ENCODE measurements at regions not wholly inside any gene's neighbourhood (a gene's known extent, or its start where the extent isn't known, plus 50 kb on each side); places are given as distances from the start of the nearest gene placed in this dataset.

GRCh38 chr4:12242354-12242753, 813.7 kb upstream of the HS3ST1 start:
- DNase-seq (ENCODE audit: extremely low read depth, low read depth) = no peak

GRCh38 chr4:12239897-12240636, 811.4 kb upstream of the HS3ST1 start:
- DNase-seq (ENCODE audit: extremely low read depth, low read depth) = no peak

GRCh38 chr4:12231098-12231497, 802.4 kb upstream of the HS3ST1 start:
- DNase-seq (ENCODE audit: extremely low read depth, low read depth) = no peak

DNA sequence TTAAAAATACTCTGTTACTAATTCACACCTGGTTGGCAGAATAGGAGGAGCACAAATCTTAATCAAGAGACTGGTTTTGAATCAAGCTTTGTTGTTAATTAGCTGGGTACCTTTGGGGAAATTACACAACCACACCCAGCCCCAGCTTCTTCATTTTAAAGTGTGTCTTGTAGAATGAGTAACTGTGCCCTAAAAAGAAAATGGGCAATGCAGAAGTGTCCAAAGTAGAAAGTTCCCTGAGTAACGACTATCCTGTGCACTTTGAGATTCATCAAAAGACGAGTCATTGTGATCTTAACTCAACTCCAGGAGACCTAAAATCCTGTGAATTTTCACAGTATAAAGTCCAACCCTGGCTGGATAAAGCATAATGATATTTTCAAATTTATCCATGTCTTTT, 792.3 kb upstream of the HS3ST1 start:
- no peak for DNase-seq (ENCODE audit: extremely low read depth, low read depth)

DNA sequence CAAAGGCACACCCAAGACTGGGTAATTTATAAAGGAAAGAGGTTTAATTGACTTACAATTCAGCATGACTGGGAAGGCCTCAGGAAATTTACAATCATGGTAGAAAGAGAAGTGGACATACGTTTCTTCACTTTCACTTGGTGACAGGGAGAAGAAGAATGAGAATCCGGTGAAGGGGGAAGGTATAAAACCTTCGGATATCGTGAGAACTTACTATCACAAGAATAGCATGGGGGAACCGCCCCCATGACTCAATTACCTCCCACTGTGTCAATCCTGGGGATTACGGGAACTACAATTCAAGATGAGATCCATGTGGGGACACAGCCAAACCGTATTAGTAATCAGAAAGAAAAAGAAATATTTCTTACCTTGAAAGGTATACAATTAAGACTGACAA, 782.9 kb upstream of the HS3ST1 start:
- DNase-seq (ENCODE audit: extremely low read depth, low read depth) = no peak

- no peak for DNase-seq (ENCODE audit: extremely low read depth, low read depth)
These were observed 778.7 kb upstream of the HS3ST1 start for GRCh38 chr4:12207396-12207795.

- no peak for DNase-seq (ENCODE audit: extremely low read depth, low read depth)
These were observed 777.4 kb upstream of the HS3ST1 start for GRCh38 chr4:12206091-12206490.

GRCh38 chr4:12203945-12204344, 775.3 kb upstream of the HS3ST1 start:
- no peak for DNase-seq (ENCODE audit: extremely low read depth, low read depth)

GRCh38 chr4:12200226-12200625, 771.5 kb upstream of the HS3ST1 start:
- no peak for DNase-seq (ENCODE audit: extremely low read depth, low read depth)

DNA sequence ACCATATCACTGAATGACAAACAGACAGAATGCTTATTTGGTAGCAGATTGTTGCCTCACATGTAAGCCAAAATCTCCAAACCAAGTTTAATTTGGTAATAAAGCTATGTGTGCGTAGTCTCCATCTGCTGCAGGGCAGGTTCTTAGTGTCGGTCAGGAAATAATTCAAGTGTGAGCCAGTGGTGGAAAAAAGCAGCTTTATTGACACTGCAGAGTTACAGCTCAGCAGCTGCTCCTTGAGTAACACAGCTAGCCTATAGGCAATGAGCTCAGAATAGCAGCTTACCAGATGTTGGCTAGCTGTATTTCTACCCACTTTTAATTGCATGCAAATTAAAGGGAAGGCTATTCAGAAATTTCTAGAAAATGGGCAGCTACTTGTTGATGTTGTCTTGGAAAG, 757.8 kb upstream of the HS3ST1 start:
- no peak for DNase-seq (ENCODE audit: extremely low read depth, low read depth)

DNA sequence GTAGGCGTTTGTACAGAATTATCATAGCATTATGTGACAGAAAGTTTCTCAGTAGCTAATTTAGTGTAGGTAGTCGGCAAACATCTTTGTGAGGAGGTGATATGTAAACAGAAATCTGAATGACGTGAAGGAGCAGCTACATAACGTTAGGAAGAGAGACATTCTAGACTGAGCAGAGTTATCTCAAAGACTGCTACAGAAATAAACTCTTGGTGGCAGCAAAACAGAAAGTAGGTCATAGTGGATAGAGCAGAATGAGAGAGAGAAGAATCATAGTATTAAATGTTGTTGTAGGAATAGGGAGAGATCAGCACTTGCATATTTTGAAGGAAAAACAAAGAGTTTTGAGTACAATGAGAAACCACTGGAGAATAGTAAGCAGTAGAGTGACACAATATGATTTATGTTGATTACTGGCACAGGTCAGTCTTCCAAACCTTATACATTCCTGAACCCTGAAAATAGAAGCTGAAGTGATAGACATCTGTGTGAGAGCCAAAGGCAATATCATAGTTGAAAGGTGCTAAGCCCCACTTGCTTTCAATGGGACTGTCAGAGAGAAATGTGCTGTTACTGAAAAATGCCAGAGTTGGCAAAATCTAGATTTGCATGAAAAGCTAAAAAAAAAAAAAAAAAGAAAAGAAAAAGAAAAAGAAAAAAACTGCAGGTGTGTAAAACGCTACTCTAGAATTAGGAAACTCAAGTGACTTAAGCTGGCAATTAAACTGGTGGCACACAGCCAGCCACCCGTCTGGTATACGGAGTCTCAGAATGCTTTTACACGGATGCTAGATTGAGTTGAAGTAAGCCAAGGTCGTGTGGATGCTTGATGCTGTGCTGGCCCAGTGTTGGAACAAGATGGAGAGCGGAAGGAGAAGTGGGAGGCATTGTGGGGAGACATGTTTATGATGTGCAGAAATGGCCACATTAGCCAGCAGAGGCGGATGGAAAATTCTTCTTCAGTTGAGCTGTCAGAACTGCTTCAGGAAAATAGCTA, 750.2 kb upstream of the HS3ST1 start:
- DNase-seq (ENCODE audit: extremely low read depth, low read depth) = no peak

DNA sequence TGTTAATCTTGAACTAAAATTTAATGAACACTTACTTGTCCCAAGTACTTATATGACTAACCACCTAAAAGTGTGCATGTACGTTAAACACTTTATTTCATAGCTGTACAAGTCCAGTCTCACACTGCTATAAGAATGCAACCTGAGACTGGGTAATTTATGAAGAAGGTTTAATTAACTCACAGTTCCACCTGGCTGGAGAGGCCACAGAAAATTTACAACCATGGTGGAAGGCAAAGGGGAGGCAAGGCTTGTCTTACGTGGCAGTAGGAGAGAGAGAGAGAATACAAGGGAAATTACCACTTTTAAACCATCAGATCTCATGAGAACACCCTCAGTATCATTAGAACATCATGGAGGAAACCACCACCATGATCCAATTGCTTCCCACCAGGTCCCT, 748.7 kb upstream of the HS3ST1 start:
- no peak for DNase-seq (ENCODE audit: extremely low read depth, low read depth)

- DNase-seq (ENCODE audit: extremely low read depth, low read depth) = no peak
These were observed 744.8 kb upstream of the HS3ST1 start for GRCh38 chr4:12173496-12173895.

DNA sequence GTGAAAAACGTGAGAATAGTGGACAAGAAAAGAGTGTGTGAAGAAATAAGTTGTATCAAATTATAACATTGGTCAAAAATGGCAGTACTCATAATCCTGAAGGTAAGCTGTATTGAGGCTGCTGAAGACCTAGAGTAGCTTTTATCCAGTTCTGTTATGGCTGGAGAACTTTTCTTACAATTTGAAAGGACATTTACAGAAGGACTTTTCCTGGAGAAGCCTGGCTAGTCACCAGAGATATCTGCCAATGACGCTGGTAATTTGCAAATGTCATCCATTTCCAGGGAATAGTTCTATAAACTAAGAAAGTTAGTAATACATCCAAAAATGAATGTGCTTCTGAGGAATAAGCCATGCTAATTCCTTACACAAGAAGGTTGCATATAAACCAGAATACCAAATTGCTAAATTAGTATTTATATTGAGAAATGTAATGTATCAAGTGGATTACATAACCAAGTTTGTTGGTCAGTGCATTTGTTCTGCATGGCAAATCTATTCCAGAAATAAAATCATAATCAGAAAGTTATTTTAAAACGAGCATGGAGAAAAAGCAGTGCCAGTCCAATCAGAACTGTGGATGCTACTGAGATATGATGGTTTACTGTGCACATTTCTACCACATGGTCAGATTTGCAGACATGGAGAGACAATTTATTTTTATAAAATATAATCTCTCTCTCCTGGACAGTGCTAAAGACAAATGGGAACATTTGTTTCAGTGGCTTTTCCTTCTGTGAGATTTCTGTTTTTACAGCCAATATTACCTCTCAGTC, 743.7 kb upstream of the HS3ST1 start:
- DNase-seq (ENCODE audit: extremely low read depth, low read depth) = no peak

- DNase-seq (ENCODE audit: extremely low read depth, low read depth) = no peak
These were observed 741.6 kb upstream of the HS3ST1 start for GRCh38 chr4:12170308-12170707.

DNA sequence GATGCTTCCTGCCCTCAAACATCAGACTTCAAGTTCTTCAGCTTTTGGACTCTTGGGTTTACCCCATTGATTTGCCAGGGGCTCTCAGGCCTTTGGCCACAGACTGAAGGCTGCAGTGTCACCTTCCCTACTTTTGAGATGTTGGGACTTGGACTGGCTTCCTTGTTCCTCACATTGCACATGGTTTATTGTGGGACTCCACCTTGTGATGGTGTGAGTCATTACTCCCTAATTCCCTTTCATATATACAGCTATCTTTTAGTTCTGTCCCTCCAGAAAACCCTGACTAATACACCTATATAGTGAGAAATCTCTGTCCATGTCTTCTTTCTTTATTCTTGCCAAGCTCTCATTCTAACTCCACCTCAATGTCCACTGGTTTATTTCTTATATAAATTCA, 736.9 kb upstream of the HS3ST1 start:
- DNase-seq (ENCODE audit: extremely low read depth, low read depth) = no peak

- no peak for DNase-seq (ENCODE audit: extremely low read depth, low read depth)
These were observed 717.6 kb upstream of the HS3ST1 start for GRCh38 chr4:12146339-12146738.

- no peak for DNase-seq (ENCODE audit: extremely low read depth, low read depth)
These were observed 717.1 kb upstream of the HS3ST1 start for GRCh38 chr4:12145768-12146167.

DNA sequence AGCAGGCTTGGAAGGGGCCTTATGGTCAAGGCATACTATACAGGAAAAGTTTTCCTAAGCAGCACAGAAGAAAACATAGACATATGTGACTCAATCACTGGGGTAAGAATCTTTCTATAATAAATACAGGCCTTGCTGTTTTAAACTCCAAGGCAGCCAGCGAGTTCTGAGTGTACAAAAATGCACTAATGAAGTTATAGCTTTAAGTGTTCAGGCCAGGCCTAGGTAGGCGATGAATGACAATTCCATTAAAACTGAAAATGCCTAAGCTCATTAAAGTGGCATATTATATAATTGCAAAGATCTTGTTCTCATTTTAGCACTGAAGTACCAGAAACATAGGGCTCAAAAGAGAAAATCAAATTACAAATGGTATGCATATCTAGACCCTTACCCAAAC, 716.4 kb upstream of the HS3ST1 start:
- no peak for DNase-seq (ENCODE audit: extremely low read depth, low read depth)

GRCh38 chr4:12144051-12144450, 715.4 kb upstream of the HS3ST1 start:
- DNase-seq (ENCODE audit: extremely low read depth, low read depth) = no peak

GRCh38 chr4:12140864-12141263, 712.2 kb upstream of the HS3ST1 start:
- no peak for DNase-seq (ENCODE audit: extremely low read depth, low read depth)
